ENCODE measurements at regions not wholly inside any gene's neighbourhood (a gene's known extent, or its start where the extent isn't known, plus 50 kb on each side); places are given as distances from the start of the nearest gene placed in this dataset.

DNA sequence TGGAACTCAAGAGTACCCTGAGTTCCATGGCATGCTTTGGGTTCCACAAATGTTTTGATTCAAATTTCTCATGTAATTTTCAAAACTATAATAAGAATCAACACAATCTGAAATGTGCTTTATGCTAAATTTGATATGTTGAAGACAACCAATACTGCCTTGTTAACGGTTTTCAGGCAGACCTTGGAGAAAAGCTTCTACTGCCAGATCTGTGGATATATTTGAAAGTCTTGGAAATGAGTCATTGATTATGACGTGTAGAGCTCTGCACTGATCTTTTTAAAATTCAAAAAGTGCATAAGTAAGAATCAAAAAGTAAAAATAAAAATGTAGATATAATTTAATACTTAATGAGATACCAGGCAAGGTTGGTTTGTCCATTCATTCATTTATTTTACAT is 74.0 kb upstream of the TNR start:
- H3K27ac Mint-ChIP-seq (ENCODE audit: unreplicated experiment): no peak overlapping the region
- no peaks in the 10 kb centered on the region for H3K4me1 Mint-ChIP-seq (ENCODE audit: low read depth, unreplicated experiment)
- TF ChIP-seq, protein P1, sequence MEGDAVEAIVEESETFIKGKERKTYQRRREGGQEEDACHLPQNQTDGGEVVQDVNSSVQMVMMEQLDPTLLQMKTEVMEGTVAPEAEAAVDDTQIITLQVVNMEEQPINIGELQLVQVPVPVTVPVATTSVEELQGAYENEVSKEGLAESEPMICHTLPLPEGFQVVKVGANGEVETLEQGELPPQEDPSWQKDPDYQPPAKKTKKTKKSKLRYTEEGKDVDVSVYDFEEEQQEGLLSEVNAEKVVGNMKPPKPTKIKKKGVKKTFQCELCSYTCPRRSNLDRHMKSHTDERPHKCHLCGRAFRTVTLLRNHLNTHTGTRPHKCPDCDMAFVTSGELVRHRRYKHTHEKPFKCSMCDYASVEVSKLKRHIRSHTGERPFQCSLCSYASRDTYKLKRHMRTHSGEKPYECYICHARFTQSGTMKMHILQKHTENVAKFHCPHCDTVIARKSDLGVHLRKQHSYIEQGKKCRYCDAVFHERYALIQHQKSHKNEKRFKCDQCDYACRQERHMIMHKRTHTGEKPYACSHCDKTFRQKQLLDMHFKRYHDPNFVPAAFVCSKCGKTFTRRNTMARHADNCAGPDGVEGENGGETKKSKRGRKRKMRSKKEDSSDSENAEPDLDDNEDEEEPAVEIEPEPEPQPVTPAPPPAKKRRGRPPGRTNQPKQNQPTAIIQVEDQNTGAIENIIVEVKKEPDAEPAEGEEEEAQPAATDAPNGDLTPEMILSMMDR (IDR thresholded peaks at IDR 0.05; ENCODE audit: partially characterized antibody, unreplicated experiment): no peak
- H3K9me3 Mint-ChIP-seq (ENCODE audit: unreplicated experiment): no peaks in the 10 kb centered on the region
- no peak for DNase-seq
- H3K4me3 Mint-ChIP-seq (ENCODE audit: unreplicated experiment): no peak overlapping the region
- H3K27me3 Mint-ChIP-seq (ENCODE audit: unreplicated experiment): no peaks in the 10 kb centered on the region
- no peaks in the 10 kb centered on the region for H3K36me3 Mint-ChIP-seq (ENCODE audit: unreplicated experiment)

GRCh38 chr1:175814885-175815284 is 71.5 kb upstream of the TNR start:
- H3K9me3 Mint-ChIP-seq (ENCODE audit: unreplicated experiment): no peaks in the 10 kb centered on the region
- H3K27ac Mint-ChIP-seq (ENCODE audit: unreplicated experiment): no peak overlapping the region
- H3K36me3 Mint-ChIP-seq (ENCODE audit: unreplicated experiment): no peaks in the 10 kb centered on the region
- no peaks in the 10 kb centered on the region for H3K4me1 Mint-ChIP-seq (ENCODE audit: low read depth, unreplicated experiment)
- no peak for DNase-seq
- no peak overlapping the region for H3K4me3 Mint-ChIP-seq (ENCODE audit: unreplicated experiment)
- H3K27me3 Mint-ChIP-seq (ENCODE audit: unreplicated experiment): no peaks in the 10 kb centered on the region
- TF ChIP-seq, protein P1 (IDR thresholded peaks at IDR 0.05; ENCODE audit: partially characterized antibody, unreplicated experiment): no peak

- Mint-ChIP-seq H3K36me3 (ENCODE audit: unreplicated experiment) (no peaks in the 10 kb centered on the region), H3K27ac (ENCODE audit: unreplicated experiment) (no peak overlapping the region), H3K4me3 (ENCODE audit: unreplicated experiment) (no peak overlapping the region), H3K4me1 (ENCODE audit: low read depth, unreplicated experiment) (no peaks in the 10 kb centered on the region), H3K9me3 (ENCODE audit: unreplicated experiment) (no peaks in the 10 kb centered on the region), H3K27me3 (ENCODE audit: unreplicated experiment) (no peaks in the 10 kb centered on the region)
- DNase-seq: no peak
- TF ChIP-seq, protein P1 (IDR thresholded peaks at IDR 0.05; ENCODE audit: partially characterized antibody, unreplicated experiment): no peak
Measured at GRCh38 chr1:175812936-175813335, 69.5 kb upstream of the TNR start.

DNA sequence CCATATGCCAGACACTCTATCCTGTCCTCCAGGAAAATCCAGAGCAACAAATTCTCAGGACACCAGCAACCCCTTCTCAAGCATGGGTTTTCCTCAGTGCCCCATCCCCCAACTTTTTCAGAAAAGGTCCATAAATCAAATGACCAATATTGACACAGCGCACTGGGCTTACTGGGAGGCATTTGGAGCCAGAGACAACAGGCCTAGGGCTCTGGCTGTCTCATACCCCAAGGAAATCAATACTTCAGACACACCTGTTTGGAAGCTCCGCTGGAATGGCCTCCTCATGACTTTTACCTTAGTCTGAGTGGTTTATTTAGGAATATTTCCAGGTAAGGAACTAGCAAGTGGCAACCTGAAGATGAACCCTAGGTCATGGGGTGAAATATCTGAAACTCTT is 66.9 kb upstream of the TNR start:
- Mint-ChIP-seq H3K4me1 (ENCODE audit: low read depth, unreplicated experiment) (no peaks in the 10 kb centered on the region), H3K27ac (ENCODE audit: unreplicated experiment) (no peak overlapping the region), H3K9me3 (ENCODE audit: unreplicated experiment) (no peaks in the 10 kb centered on the region), H3K27me3 (ENCODE audit: unreplicated experiment) (no peaks in the 10 kb centered on the region), H3K4me3 (ENCODE audit: unreplicated experiment) (no peak overlapping the region), H3K36me3 (ENCODE audit: unreplicated experiment) (no peaks in the 10 kb centered on the region)
- TF ChIP-seq, protein P1 (IDR thresholded peaks at IDR 0.05; ENCODE audit: partially characterized antibody, unreplicated experiment): no peak
- DNase-seq: no peak

GRCh38 chr1:175808999-175809398 is 65.6 kb upstream of the TNR start:
- no peaks in the 10 kb centered on the region for H3K27me3 Mint-ChIP-seq (ENCODE audit: unreplicated experiment)
- DNase-seq: no peak
- H3K27ac Mint-ChIP-seq (ENCODE audit: unreplicated experiment): no peak overlapping the region
- H3K36me3 Mint-ChIP-seq (ENCODE audit: unreplicated experiment): no peaks in the 10 kb centered on the region
- H3K9me3 Mint-ChIP-seq (ENCODE audit: unreplicated experiment): no peaks in the 10 kb centered on the region
- H3K4me1 Mint-ChIP-seq (ENCODE audit: low read depth, unreplicated experiment): no peaks in the 10 kb centered on the region
- no peak overlapping the region for H3K4me3 Mint-ChIP-seq (ENCODE audit: unreplicated experiment)
- TF ChIP-seq, protein P1 (IDR thresholded peaks at IDR 0.05; ENCODE audit: partially characterized antibody, unreplicated experiment): no peak
